Panc1 (cell line): ENCODE measurements at regions not wholly inside any gene's neighbourhood (a gene's known extent, or its start where the extent isn't known, plus 50 kb on each side); places are given as distances from the start of the nearest gene placed in this dataset.

Experiments
- POLR2AphosphoS5 ChIP-seq: IDR thresholded peaks from 2 replicates; pipeline ENCODE4 v1.6.1; 2012; ENCODE audit warnings: mild to moderate bottlenecking, low read depth, low read length, moderate library complexity
- TF ChIP-seq, protein P1 (sequence below), 2 experiments: IDR thresholded peaks; 2 replicates each; pipeline ENCODE4 v1.6.1; 2011 to 2012; ENCODE audit warnings: low read depth in 2 of 2, control low read depth in 1 of 2, low read length in 1 of 2, mild to moderate bottlenecking in 1 of 2, moderate library complexity in 1 of 2; ENCODE audit not compliant: insufficient read depth in 1 of 2

- TF ChIP-seq, protein P1, sequence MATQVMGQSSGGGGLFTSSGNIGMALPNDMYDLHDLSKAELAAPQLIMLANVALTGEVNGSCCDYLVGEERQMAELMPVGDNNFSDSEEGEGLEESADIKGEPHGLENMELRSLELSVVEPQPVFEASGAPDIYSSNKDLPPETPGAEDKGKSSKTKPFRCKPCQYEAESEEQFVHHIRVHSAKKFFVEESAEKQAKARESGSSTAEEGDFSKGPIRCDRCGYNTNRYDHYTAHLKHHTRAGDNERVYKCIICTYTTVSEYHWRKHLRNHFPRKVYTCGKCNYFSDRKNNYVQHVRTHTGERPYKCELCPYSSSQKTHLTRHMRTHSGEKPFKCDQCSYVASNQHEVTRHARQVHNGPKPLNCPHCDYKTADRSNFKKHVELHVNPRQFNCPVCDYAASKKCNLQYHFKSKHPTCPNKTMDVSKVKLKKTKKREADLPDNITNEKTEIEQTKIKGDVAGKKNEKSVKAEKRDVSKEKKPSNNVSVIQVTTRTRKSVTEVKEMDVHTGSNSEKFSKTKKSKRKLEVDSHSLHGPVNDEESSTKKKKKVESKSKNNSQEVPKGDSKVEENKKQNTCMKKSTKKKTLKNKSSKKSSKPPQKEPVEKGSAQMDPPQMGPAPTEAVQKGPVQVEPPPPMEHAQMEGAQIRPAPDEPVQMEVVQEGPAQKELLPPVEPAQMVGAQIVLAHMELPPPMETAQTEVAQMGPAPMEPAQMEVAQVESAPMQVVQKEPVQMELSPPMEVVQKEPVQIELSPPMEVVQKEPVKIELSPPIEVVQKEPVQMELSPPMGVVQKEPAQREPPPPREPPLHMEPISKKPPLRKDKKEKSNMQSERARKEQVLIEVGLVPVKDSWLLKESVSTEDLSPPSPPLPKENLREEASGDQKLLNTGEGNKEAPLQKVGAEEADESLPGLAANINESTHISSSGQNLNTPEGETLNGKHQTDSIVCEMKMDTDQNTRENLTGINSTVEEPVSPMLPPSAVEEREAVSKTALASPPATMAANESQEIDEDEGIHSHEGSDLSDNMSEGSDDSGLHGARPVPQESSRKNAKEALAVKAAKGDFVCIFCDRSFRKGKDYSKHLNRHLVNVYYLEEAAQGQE (IDR thresholded peaks at IDR 0.05; ENCODE audit: insufficient read depth in 1 of 2, low read depth in 2 of 2, low read length in 1 of 2) = no peak
- TF ChIP-seq POLR2AphosphoS5 = no peak
These were observed 144.9 kb upstream of the MAGI2 start for GRCh38 chr7:79598351-79598750.
